HG03159 (cell line): ENCODE measurements at regions not wholly inside any gene's neighbourhood (a gene's known extent, or its start where the extent isn't known, plus 50 kb on each side); places are given as distances from the start of the nearest gene placed in this dataset.

Experiments
- ATAC-seq: cut with Tn5 transposase; IDR thresholded peaks from one replicate; pipeline ENCODE4 v1.9.1; 2021; ENCODE audit warnings: mild to moderate bottlenecking, moderate library complexity; ENCODE audit not compliant: unreplicated experiment

GRCh38 chr12:81819991-81820633, 61.0 kb upstream of the PPFIA2 start:
- ATAC-seq, result no peak

GRCh38 chr12:81815611-81816010, 56.5 kb upstream of the PPFIA2 start:
- ATAC-seq, result no peak

GRCh38 chr12:81811778-81812125, 52.6 kb upstream of the PPFIA2 start:
- no peak for ATAC-seq

GRCh38 chr12:81811061-81811777, 52.1 kb upstream of the PPFIA2 start:
- ATAC-seq, result no peak

GRCh38 chr12:81809829-81810595, 50.9 kb upstream of the PPFIA2 start:
- peak; percentile 78 for ATAC-seq

- ATAC-seq, result no peak
These were observed 50.1 kb upstream of the PPFIA2 start for GRCh38 chr12:81809113-81809777.
